Femur (tissue), 1 donor: ENCODE measurements at regions not wholly inside any gene's neighbourhood (a gene's known extent, or its start where the extent isn't known, plus 50 kb on each side); places are given as distances from the start of the nearest gene placed in this dataset.

ENCODE experiments used
- DNase-seq: peaks from one replicate; pipeline ENCODE4 v3.0.0-alpha.2; 2017

DNA sequence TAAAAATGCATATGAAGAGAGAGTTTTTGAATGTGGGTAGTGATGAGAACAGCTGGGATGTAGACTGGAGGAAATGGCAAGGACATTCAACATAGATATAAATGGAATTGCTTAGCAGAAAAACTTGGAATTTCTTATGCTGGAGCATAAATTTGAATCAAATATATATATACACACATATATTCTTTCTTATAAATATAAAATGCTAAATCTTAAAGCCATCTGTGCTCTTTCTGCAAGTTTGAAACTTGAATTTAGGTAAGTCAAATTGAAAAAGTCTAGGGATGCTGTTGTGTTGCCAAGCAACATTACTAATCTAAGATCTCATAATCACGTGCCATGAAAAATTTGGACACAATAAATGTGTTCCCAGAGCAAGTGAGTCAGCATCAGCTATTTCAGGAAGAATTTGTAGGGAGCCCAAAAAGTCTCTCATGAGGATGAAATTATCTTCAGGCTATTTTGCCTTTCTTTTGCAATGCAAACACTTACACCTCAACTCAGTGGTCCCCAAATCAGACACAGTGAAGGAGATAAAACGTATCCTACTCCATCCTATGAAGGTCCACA is 58.4 kb upstream of the ALDH1A1 start:
- no peak for DNase-seq

DNA sequence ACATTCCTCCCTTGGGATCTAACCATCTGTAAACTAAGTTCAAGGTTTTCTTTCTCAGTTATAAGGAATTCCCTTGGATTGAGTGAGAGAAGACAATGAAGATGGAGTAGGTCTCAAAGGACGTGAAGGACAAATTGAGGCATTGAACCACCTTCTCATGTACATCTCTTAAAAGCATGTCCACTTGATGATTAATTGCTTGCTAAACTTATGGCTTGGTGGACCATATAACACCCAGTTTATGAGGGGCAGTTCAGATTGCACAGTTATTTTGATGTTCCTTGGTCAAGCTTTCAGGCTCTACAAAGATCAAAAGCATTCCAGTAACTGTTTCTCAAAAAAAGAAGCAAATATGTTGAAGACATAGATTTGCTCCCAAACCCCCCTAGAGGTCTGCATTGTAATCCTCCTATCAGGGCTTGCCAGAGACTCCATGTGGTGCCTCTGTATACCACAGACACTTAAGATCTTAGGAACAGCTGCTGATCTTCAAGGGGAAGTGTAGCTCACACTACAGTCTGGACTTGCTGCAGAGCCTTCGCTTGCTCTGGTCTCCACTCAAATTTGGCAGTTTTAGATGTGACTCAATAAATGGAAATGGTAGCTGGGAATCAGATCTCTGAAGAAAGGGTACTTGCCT is 56.9 kb upstream of the ALDH1A1 start:
- no peak for DNase-seq

GRCh38 chr9:73007966-73008672 is 55.3 kb upstream of the ALDH1A1 start:
- DNase-seq = no peak

DNA sequence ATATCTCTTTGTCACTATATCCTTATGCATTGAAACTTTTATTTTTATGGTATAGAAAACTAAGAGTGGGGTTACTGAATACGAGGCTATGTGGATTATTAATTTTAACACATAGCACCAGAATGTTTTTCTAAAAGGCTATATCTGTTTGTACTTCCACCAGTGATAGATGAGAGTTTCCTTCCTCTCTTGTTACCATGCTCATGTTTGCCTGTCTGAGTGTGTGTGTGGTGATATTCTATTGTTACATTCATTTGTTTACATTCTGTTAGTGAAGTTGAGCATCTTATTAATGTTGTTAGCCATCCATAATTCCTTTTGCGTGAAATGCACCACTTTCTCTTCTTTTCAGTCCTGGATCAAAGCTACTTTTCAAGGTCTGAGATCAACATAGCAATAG is 54.1 kb upstream of the ALDH1A1 start:
- no peak for DNase-seq
